CD4-positive, alpha-beta T cell (primary cell): ENCODE measurements at regions not wholly inside any gene's neighbourhood (a gene's known extent, or its start where the extent isn't known, plus 50 kb on each side); places are given as distances from the start of the nearest gene placed in this dataset.

ENCODE experiments used
- ATAC-seq: fragments of 200-7000 bp; cut with Tn5 transposase; one replicate; pipeline ENCODE4 v1.10.0; 2022; ENCODE audit warnings: mild to moderate bottlenecking; ENCODE audit not compliant: poor library complexity
- CTCF ChIA-PET: fragments of 350-600 bp; sonication (Branson Sonifier 250); formaldehyde crosslinking; loops from one replicate; lab custom pipeline; 2021; ENCODE audit warnings: antibody characterized with exemption, inconsistent platforms; lab: Charles Lee
- POLR2A ChIA-PET: fragments of 350-600 bp; sonication (Branson Sonifier 250); formaldehyde crosslinking; loops from one replicate; lab custom pipeline; 2021; ENCODE audit warnings: antibody characterized with exemption, inconsistent platforms; lab: Charles Lee
- DNase-seq, 14 experiments: peaks; one replicate each; pipeline ENCODE4 v3.0.0-alpha.2; 2013 to 2020; ENCODE audit warnings: mixed read lengths in 2 of 14
- H3K27ac ChIP-seq, 2 donors: one replicate each; pipeline versions ENCODE4 v1.5.1 to v1.7.0; 2013; ENCODE audit warnings: low read length in 2 of 2, low read depth in 1 of 2, mild to moderate bottlenecking in 1 of 2
- H3K27me3 ChIP-seq, 2 experiments: 1 replicate in 1 of 2; 2 replicates in 1 of 2; pipeline versions ENCODE4 v1.6.1 to v1.7.0; 2013; ENCODE audit warnings: low read length in 2 of 2, control low read depth in 1 of 2, mild to moderate bottlenecking in 1 of 2, moderate library complexity in 1 of 2; ENCODE audit not compliant: insufficient read depth in 2 of 2, control insufficient read depth in 1 of 2
- H3K36me3 ChIP-seq: one replicate; pipeline ENCODE4 v1.6.1; 2013; ENCODE audit warnings: low read length, control low read depth; ENCODE audit not compliant: insufficient read depth
- H3K4me1 ChIP-seq: one replicate; pipeline ENCODE4 v1.6.1; 2013; ENCODE audit warnings: low read length, control low read depth; ENCODE audit not compliant: insufficient read depth
- H3K4me3 ChIP-seq: one replicate; pipeline ENCODE4 v1.5.1; 2013; ENCODE audit warnings: mild to moderate bottlenecking, low read length, moderate library complexity
- H3K9me3 ChIP-seq, 2 experiments: 1 replicate in 1 of 2; 2 replicates in 1 of 2; pipeline versions ENCODE4 v1.6.1 to v1.7.0; 2013; ENCODE audit warnings: low read length in 2 of 2, mild to moderate bottlenecking in 2 of 2, control low read depth in 1 of 2, moderate library complexity in 1 of 2; ENCODE audit not compliant: control insufficient read depth in 1 of 2, insufficient read depth in 1 of 2
- H3K27ac Mint-ChIP-seq: one replicate; pipeline ENCODE4 v1.8.0; 2020; ENCODE audit warnings: mixed read lengths
- H3K27me3 Mint-ChIP-seq: one replicate; pipeline ENCODE4 v1.8.0; 2021; ENCODE audit warnings: mixed read lengths
- H3K36me3 Mint-ChIP-seq: one replicate; pipeline ENCODE4 v1.8.0; 2021; ENCODE audit warnings: low read depth, mixed read lengths
- H3K4me1 Mint-ChIP-seq: one replicate; pipeline ENCODE4 v1.8.0; 2021; ENCODE audit warnings: low read depth, mixed read lengths
- H3K4me3 Mint-ChIP-seq: one replicate; pipeline ENCODE4 v1.8.0; 2020; ENCODE audit warnings: mild to moderate bottlenecking, mixed read lengths
- H3K9me3 Mint-ChIP-seq: one replicate; pipeline ENCODE4 v1.8.0; 2020; ENCODE audit warnings: mixed read lengths
- intact Hi-C, 2 experiments: fragments of 100-400 bp; cut with DNase I in 1 of 2; cut with micrococcal nuclease in 1 of 2; formaldehyde crosslinking; loops; one replicate each; pipeline versions ENCODE4 v1.15.1 to v1.9.0; 2023 to 2025; cut with DNase I, micrococcal nuclease
- TF ChIP-seq, protein P1 (sequence below): fragments of 200-600 bp; IDR thresholded peaks from one replicate; pipeline ENCODE4 v1.8.0; 2022; ENCODE audit warnings: antibody characterized with exemption, mild to moderate bottlenecking

DNA sequence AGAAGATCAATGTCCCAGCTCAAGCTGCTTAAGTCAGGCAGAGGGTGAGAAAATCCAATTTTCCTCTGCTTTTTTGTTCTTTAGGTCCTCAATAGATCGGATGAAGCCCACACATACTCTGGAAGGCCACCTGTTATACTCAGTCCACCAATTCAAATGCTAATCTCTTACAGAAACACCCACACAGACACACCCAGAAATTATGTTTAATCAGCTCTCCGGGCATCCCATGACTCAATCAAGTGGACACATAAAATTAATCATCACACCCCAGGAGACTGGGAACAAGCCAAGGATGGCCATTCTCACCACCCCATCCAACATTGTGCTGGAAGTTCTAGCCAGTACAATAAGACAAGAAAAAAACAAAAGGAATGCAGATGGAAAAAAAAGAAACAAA lies 67.8 kb upstream of the SLC24A5 start:
- TF ChIP-seq, protein P1, sequence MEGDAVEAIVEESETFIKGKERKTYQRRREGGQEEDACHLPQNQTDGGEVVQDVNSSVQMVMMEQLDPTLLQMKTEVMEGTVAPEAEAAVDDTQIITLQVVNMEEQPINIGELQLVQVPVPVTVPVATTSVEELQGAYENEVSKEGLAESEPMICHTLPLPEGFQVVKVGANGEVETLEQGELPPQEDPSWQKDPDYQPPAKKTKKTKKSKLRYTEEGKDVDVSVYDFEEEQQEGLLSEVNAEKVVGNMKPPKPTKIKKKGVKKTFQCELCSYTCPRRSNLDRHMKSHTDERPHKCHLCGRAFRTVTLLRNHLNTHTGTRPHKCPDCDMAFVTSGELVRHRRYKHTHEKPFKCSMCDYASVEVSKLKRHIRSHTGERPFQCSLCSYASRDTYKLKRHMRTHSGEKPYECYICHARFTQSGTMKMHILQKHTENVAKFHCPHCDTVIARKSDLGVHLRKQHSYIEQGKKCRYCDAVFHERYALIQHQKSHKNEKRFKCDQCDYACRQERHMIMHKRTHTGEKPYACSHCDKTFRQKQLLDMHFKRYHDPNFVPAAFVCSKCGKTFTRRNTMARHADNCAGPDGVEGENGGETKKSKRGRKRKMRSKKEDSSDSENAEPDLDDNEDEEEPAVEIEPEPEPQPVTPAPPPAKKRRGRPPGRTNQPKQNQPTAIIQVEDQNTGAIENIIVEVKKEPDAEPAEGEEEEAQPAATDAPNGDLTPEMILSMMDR = no peak
- POLR2A ChIA-PET = no interaction called here
- ATAC-seq = no peak
- CTCF ChIA-PET = no interaction called here
- no peak overlapping the region for H3K27ac ChIP-seq
- peaks cover 0 to 4% of the 10 kb centered on the region in 2 experiments for H3K9me3 ChIP-seq
- Mint-ChIP-seq H3K4me3 (no peak overlapping the region), H3K27me3 (peaks cover 3% of the 10 kb centered on the region), H3K27ac (no peak overlapping the region), H3K4me1 (no peaks in the 10 kb centered on the region), H3K36me3 (no peaks in the 10 kb centered on the region), H3K9me3 (peaks cover 3% of the 10 kb centered on the region)
- intact Hi-C loops = no loop called here
- no peak for DNase-seq
- H3K4me1 ChIP-seq = no peaks in the 10 kb centered on the region
- no peak overlapping the region for H3K4me3 ChIP-seq
- H3K36me3 ChIP-seq = no peaks in the 10 kb centered on the region
- no peaks in the 10 kb centered on the region for H3K27me3 ChIP-seq

DNA sequence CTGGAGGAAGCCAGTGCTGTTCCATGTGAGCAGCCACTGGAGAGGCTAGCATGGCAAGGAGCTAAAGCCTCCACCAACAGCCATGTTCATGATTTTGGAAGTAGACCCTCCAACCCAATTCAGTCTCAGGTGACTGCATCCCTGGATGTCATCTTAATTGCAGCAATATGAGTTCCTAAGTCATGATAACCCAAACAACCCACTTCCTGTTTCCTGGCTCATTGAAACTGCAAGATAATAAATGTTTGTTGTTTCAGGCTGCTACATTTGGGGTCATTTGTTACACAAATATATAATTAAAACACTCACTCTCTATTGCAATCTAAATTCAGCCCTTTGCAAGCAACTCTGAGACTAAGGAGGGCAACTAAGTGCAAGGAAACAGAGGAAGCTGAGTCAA lies 62.4 kb upstream of the SLC24A5 start:
- DNase-seq (no peak), ATAC-seq (no peak)
- Histone ChIP-seq H3K4me3 (no peak overlapping the region), H3K27me3 (no peaks in the 10 kb centered on the region), H3K9me3 (no peaks in the 10 kb centered on the region), H3K4me1 (no peaks in the 10 kb centered on the region), H3K36me3 (no peaks in the 10 kb centered on the region), H3K27ac (no peak overlapping the region)
- TF ChIP-seq, protein P1 = no peak
- Mint-ChIP-seq H3K4me1 (no peaks in the 10 kb centered on the region), H3K27ac (no peak overlapping the region), H3K4me3 (no peak overlapping the region), H3K9me3 (peaks cover 3% of the 10 kb centered on the region), H3K27me3 (peaks cover under 1% of the 10 kb centered on the region), H3K36me3 (no peaks in the 10 kb centered on the region)
- ChIA-PET CTCF (no interaction called here), POLR2A (no interaction called here)
- intact Hi-C loops = no loop called here

DNA sequence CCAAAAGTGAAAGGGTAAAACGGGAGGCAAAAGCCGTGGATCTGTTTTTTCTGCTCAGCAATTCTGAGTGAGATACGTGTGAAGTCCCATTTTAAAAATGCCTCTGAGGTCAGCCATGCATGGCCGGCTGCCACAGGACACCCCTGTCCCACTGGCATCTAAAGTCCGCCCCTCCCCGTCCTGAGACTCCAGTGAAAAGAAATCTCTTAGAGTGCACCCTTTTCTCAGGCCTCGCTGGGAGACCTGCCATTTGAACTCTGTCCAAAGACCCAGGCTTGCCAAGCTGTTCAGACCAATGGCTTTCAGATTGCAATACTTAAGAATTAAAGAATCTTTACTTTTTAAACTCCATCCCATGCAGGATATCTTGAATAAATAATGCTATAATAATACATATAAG lies 61.0 kb upstream of the SLC24A5 start:
- ATAC-seq (no peak), DNase-seq (no peak)
- no peaks in the 10 kb centered on the region for H3K9me3 ChIP-seq
- no peak overlapping the region for H3K27ac Mint-ChIP-seq
- no peaks in the 10 kb centered on the region for H3K4me1 ChIP-seq
- H3K27me3 Mint-ChIP-seq = no peaks in the 10 kb centered on the region
- no peak overlapping the region for H3K27ac ChIP-seq
- ChIA-PET POLR2A (no interaction called here), CTCF (no interaction called here)
- H3K9me3 Mint-ChIP-seq = no peaks in the 10 kb centered on the region
- H3K4me3 ChIP-seq = no peak overlapping the region
- H3K36me3 ChIP-seq = no peaks in the 10 kb centered on the region
- no peak overlapping the region for H3K4me3 Mint-ChIP-seq
- TF ChIP-seq, protein P1 = no peak
- intact Hi-C loops = no loop called here
- no peaks in the 10 kb centered on the region for H3K36me3 Mint-ChIP-seq
- H3K27me3 ChIP-seq = no peaks in the 10 kb centered on the region
- no peaks in the 10 kb centered on the region for H3K4me1 Mint-ChIP-seq
